Thyroid gland (tissue), 4 donors: ENCODE measurements at regions not wholly inside any gene's neighbourhood (a gene's known extent, or its start where the extent isn't known, plus 50 kb on each side); places are given as distances from the start of the nearest gene placed in this dataset.

Experiments used
- DNase-seq, 2 donors: peaks; one replicate each; pipeline ENCODE4 v3.0.0-alpha.2; 2019
- H3K27ac ChIP-seq, 3 donors: fragments of 200-600 bp; sonication (generic); 1 replicate in 2 of 3; 2 replicates in 1 of 3; pipeline ENCODE4 v1.5.1; 2016 to 2019; ENCODE audit warnings: mild to moderate bottlenecking in 1 of 3, moderate library complexity in 1 of 3
- H3K27me3 ChIP-seq: fragments of 200-600 bp; sonication (generic); one replicate; pipeline ENCODE4 v1.5.1; 2019
- H3K36me3 ChIP-seq, 2 donors: fragments of 200-600 bp; sonication (generic); one replicate each; pipeline ENCODE4 v1.5.1; 2016 to 2019
- H3K4me1 ChIP-seq, 2 donors: fragments of 200-600 bp; sonication (generic); one replicate each; pipeline ENCODE4 v1.5.1; 2017 to 2019
- H3K4me3 ChIP-seq, 3 donors: fragments of 200-600 bp; sonication (generic); replicated peaks in 1 of 3; 1 replicate in 2 of 3; 2 replicates in 1 of 3; pipeline ENCODE4 v1.5.1; 2016; ENCODE audit warnings: mild to moderate bottlenecking in 1 of 3
- H3K9me3 ChIP-seq: fragments of 200-600 bp; sonication (generic); one replicate; pipeline ENCODE4 v1.5.1; 2017
- POLR2A ChIP-seq, 2 donors: fragments of 450-650 bp; IDR thresholded peaks; one replicate each; pipeline ENCODE4 v1.6.1; 2017; ENCODE audit warnings: antibody characterized with exemption in 2 of 2, mild to moderate bottlenecking in 2 of 2, moderate library complexity in 1 of 2
- WGBS, 2 donors: methylation state at CpG; one replicate each; pipeline ENCODE4 v1.1.5; 2017; 5-methylcytosine and 5-hydroxymethylcytosine counted together
- intact Hi-C: fragments of 100-400 bp; cut with DNase I; formaldehyde crosslinking; loops from one replicate; pipeline ENCODE4 v1.15.1; 2023
- TF ChIP-seq, protein P1 (sequence below), 6 experiments: fragments of 200-600 bp in 3 of 6; fragments of 450-650 bp in 3 of 6; sonication (generic) in 3 of 6; IDR thresholded peaks; one replicate each; pipeline ENCODE4 v1.5.1; 2016 to 2019; ENCODE audit warnings: antibody characterized with exemption in 6 of 6, mild to moderate bottlenecking in 2 of 6, inconsistent platforms in 1 of 6, moderate library complexity in 1 of 6

- no peak for TF ChIP-seq POLR2A (IDR thresholded peaks at IDR 0.05)
- TF ChIP-seq, protein P1, sequence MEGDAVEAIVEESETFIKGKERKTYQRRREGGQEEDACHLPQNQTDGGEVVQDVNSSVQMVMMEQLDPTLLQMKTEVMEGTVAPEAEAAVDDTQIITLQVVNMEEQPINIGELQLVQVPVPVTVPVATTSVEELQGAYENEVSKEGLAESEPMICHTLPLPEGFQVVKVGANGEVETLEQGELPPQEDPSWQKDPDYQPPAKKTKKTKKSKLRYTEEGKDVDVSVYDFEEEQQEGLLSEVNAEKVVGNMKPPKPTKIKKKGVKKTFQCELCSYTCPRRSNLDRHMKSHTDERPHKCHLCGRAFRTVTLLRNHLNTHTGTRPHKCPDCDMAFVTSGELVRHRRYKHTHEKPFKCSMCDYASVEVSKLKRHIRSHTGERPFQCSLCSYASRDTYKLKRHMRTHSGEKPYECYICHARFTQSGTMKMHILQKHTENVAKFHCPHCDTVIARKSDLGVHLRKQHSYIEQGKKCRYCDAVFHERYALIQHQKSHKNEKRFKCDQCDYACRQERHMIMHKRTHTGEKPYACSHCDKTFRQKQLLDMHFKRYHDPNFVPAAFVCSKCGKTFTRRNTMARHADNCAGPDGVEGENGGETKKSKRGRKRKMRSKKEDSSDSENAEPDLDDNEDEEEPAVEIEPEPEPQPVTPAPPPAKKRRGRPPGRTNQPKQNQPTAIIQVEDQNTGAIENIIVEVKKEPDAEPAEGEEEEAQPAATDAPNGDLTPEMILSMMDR (IDR thresholded peaks at IDR 0.05) = no peak
- H3K27me3 ChIP-seq = no peaks in the 10 kb centered on the region
- no peak overlapping the region for H3K4me3 ChIP-seq
- DNase-seq = no peak
- H3K36me3 ChIP-seq = no peaks in the 10 kb centered on the region
- H3K9me3 ChIP-seq = no peaks in the 10 kb centered on the region
- H3K4me1 ChIP-seq = no peaks in the 10 kb centered on the region
- H3K27ac ChIP-seq = no peak overlapping the region
- 70 to 88% methylated on average over 2 of the region's 2 CpGs for WGBS, 2 donors
- intact Hi-C loops = no loop called here
These were observed 122.7 kb upstream of the JADE1 start for GRCh38 chr4:128686810-128687209.

DNA sequence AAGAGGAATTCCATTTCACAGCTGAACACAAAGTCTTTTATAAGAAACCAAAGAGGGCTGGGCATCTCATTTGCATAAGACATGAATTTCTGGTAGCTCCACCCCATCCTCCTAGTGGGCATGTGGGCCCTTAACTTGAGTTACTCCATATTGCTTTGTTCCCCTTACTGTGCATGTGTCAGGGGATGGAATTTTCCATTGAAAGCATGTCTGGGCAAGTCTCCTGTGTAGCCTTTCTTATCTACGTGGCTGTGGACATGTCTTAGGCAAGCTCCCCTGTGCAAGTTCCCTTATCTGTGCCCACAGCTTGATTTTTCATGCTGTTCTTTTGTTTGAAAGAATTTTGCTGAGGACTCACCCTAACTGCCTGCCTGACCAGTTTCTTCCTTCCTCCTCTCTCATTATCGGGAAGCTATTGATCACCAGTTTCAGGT lies 123.5 kb upstream of the JADE1 start:
- H3K27me3 ChIP-seq = no peaks in the 10 kb centered on the region
- TF ChIP-seq POLR2A (IDR thresholded peaks at IDR 0.05) = no peak
- TF ChIP-seq, protein P1 (IDR thresholded peaks at IDR 0.05) = no peak
- DNase-seq = no peak
- intact Hi-C loops = no loop called here
- H3K4me3 ChIP-seq = no peak overlapping the region
- H3K27ac ChIP-seq = no peak overlapping the region
- 98 to 100% methylated on average over 2 of the region's 2 CpGs for WGBS, 2 donors
- H3K36me3 ChIP-seq = no peaks in the 10 kb centered on the region
- H3K9me3 ChIP-seq = no peaks in the 10 kb centered on the region
- H3K4me1 ChIP-seq = no peaks in the 10 kb centered on the region

DNA sequence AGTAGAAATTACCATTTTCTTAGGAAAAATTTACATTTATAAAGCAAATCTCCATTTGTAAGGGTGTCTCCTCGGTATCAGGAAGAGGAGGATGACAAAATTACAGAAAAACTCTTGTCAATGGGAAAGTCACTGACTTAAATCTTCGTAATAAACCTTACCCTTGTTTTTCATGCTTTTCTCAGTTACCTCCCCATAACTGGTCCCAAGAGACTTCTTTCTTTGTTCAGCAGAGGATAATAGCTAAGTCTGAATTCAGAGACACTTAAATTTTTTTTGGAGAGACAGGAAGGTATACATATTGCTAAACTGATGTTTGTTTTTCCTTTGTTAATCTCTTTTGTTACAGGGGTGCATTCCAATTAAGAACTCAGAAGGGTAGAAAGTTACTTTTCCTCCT lies 125.5 kb upstream of the JADE1 start:
- intact Hi-C loops = no loop called here
- H3K36me3 ChIP-seq = no peaks in the 10 kb centered on the region
- no peak for DNase-seq
- no peak for TF ChIP-seq POLR2A (IDR thresholded peaks at IDR 0.05)
- TF ChIP-seq, protein P1 (IDR thresholded peaks at IDR 0.05) = no peak
- 78 to 79% methylated on average over 2 of the region's 2 CpGs for WGBS, 2 donors
- H3K4me3 ChIP-seq = no peak overlapping the region
- no peak overlapping the region for H3K27ac ChIP-seq
- no peaks in the 10 kb centered on the region for H3K27me3 ChIP-seq
- H3K9me3 ChIP-seq = no peaks in the 10 kb centered on the region
- H3K4me1 ChIP-seq = no peaks in the 10 kb centered on the region

DNA sequence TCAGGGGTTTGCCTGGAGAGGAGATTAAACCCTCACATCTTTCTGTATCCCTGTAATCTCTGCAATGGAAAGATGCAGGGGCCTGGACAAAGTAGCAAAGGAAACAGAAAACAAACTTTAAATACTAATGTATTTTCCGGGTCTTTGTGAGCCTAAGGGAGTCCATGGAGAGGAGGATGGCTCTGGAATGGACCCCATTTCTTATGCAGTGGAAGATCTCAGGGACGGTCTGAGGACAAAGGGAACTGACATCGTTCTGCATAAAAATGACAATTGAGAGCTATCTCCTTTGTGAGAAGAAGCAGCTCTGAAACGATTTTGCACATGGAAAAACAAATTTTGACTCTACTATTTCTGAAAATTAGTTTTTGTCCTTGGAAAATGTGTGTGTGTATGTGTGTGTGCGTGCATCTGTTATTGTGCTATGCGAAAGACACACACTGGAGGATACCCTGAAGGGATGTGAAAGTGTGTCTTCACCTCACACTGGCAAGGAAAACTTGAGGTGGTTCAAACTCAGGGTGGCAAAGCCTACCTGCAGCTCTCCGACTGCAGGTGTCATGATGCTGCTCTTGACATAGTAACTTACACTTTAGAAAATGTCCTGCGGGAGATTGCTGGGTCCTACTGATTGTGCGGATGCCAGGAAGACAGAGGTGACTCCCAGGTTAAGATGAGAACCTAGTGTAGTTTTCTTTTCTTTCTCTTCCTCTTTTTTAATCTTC lies 126.4 kb upstream of the JADE1 start:
- Histone ChIP-seq H3K4me3 (no peak overlapping the region), H3K27ac (no peak overlapping the region), H3K36me3 (no peaks in the 10 kb centered on the region), H3K4me1 (no peaks in the 10 kb centered on the region), H3K9me3 (no peaks in the 10 kb centered on the region), H3K27me3 (no peaks in the 10 kb centered on the region)
- WGBS, 2 donors = 68 to 73% methylated on average over 9 of the region's 9 CpGs
- DNase-seq = no peak
- intact Hi-C loops = no loop called here
- no peak for TF ChIP-seq POLR2A (IDR thresholded peaks at IDR 0.05)
- TF ChIP-seq, protein P1 (IDR thresholded peaks at IDR 0.05) = no peak

DNA sequence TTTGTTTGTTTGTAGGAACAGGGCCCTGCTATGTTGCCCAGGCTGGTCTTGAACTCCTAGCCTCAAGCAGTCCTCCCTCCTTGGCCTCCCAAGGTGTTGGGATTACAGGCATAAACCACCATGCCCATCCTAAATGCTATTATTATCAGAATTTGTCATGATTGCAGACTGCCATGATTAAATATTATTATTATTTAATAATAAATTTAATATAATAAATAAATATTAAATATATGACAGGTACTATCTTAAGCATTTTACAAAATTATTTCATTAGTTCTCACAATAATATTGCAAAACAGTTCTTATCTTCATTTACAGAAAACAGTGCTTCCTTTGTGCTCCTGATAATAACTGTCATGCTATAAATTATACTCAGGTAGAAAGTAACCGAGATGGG lies 133.4 kb upstream of the JADE1 start:
- WGBS, 2 donors = 81 to 86% methylated on average over 1 of the region's 1 CpG
- no peak for TF ChIP-seq POLR2A (IDR thresholded peaks at IDR 0.05)
- TF ChIP-seq, protein P1 (IDR thresholded peaks at IDR 0.05) = no peak

More for the DNA sequence above, 133.4 kb upstream of the JADE1 start:
- no peaks in the 10 kb centered on the region for H3K36me3 ChIP-seq
- H3K9me3 ChIP-seq = no peaks in the 10 kb centered on the region
- H3K4me1 ChIP-seq = peaks cover 0 to 10% of the 10 kb centered on the region in 2 donors
- H3K27me3 ChIP-seq = no peaks in the 10 kb centered on the region
- intact Hi-C loops = no loop called here
- no peak for DNase-seq
- H3K27ac ChIP-seq = no peak overlapping the region
- no peak overlapping the region for H3K4me3 ChIP-seq
